ENCODE measurements at regions not wholly inside any gene's neighbourhood (a gene's known extent, or its start where the extent isn't known, plus 50 kb on each side); places are given as distances from the start of the nearest gene placed in this dataset.
A peak's percentile ranks its signal among the peaks of the same experiment; 100 is the strongest.

GRCh38 chr10:118246332-118247295, 95.5 kb downstream of the FAM204A start:
- H3K4me3 ChIP-seq = no peak overlapping the region
- no peak overlapping the region for H3K27ac ChIP-seq
- H3K27me3 ChIP-seq = peaks cover 33 to 84% of the 10 kb centered on the region in 2 donors
- DNase-seq (no peak), ATAC-seq (no peak)
- H3K9me3 ChIP-seq = no peaks in the 10 kb centered on the region
- H3K36me3 ChIP-seq = no peaks in the 10 kb centered on the region
- TF ChIP-seq CTCF (IDR thresholded peaks at IDR 0.05) = no peak
- H3K4me1 ChIP-seq = no peaks in the 10 kb centered on the region
- intact Hi-C loops (cut with DNase I) = no loop called here

GRCh38 chr10:118243907-118244306, 98.2 kb downstream of the FAM204A start:
- no peak for TF ChIP-seq CTCF (IDR thresholded peaks at IDR 0.05)
- intact Hi-C loops (cut with DNase I) = loop anchor here in 1 of 2 donors (5.0 kb wide), 1 partner anchor 747 kb away; no protein-coding TSS in a partner anchor

GRCh38 chr10:118241229-118242137, 100.6 kb downstream of the FAM204A start:
- H3K27me3 ChIP-seq = peaks cover 26 to 94% of the 10 kb centered on the region in 2 donors
- intact Hi-C loops (cut with DNase I) = loop anchor here in 1 of 2 donors (5.0 kb wide), 1 partner anchor 744 kb away; no protein-coding TSS in a partner anchor
- no peak overlapping the region for H3K27ac ChIP-seq
- H3K9me3 ChIP-seq = no peaks in the 10 kb centered on the region
- no peaks in the 10 kb centered on the region for H3K4me1 ChIP-seq
- peak; percentile 93 for ATAC-seq
- DNase-seq = peak in 3 of 4 donors; percentile 65 to 87 (median 76)
- H3K4me3 ChIP-seq = no peak overlapping the region
- no peaks in the 10 kb centered on the region for H3K36me3 ChIP-seq
- TF ChIP-seq CTCF (IDR thresholded peaks at IDR 0.05) = peak; percentile 91 to 92

More at GRCh38 chr10:118243907-118244306, 98.2 kb downstream of the FAM204A start:
- no peak overlapping the region for H3K4me3 ChIP-seq
- peaks cover 35 to 96% of the 10 kb centered on the region in 2 donors for H3K27me3 ChIP-seq
- H3K36me3 ChIP-seq = no peaks in the 10 kb centered on the region
- no peak for DNase-seq
- no peak for ATAC-seq
- H3K4me1 ChIP-seq = no peaks in the 10 kb centered on the region
- no peaks in the 10 kb centered on the region for H3K9me3 ChIP-seq
- H3K27ac ChIP-seq = no peak overlapping the region

- ATAC-seq = no peak
- Histone ChIP-seq H3K36me3 (no peaks in the 10 kb centered on the region), H3K4me3 (no peak overlapping the region), H3K9me3 (no peaks in the 10 kb centered on the region), H3K27me3 (peaks cover 16 to 94% of the 10 kb centered on the region in 2 donors), H3K4me1 (no peaks in the 10 kb centered on the region), H3K27ac (no peak overlapping the region)
- TF ChIP-seq CTCF (IDR thresholded peaks at IDR 0.05) = no peak
- no peak for DNase-seq
- intact Hi-C loops (cut with DNase I) = no loop called here
Measured at GRCh38 chr10:118239236-118239630, 102.9 kb downstream of the FAM204A start.

All from left lung (tissue), 4 donors.